ENCODE measurements at regions not wholly inside any gene's neighbourhood (a gene's known extent, or its start where the extent isn't known, plus 50 kb on each side); places are given as distances from the start of the nearest gene placed in this dataset.
"Not testable (repeated sequence)": the region's sequence is repeated elsewhere in the genome, so short reads cannot be mapped to it uniquely, and the experiment has no call there.

DNA sequence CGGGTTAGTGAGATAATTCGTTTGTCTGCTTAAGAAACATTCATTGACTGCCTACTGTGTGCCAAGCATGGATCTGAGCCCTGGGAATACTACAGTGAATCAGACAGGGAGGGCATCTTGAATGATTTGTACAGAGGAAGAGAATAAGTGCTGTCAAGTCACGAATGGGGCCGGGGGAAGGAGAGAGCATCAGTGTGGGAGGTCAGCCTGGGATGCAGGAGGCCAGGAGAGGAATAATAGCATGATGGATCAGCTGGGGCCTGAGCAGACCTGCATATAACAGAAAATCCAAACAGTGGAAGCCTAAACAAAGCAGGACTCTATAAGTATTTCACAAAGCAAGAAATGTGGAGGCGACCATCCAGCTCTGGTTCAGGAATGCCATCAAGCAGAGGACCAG, 55.4 kb upstream of the PAX8 start:
- Histone ChIP-seq H3K36me3 (no peaks in the 10 kb centered on the region), H3K9me3 (no peaks in the 10 kb centered on the region), H3K4me1 (no peaks in the 10 kb centered on the region), H3K27ac (no peak overlapping the region), H3K27me3 (no peaks in the 10 kb centered on the region), H3K4me3 (no peak overlapping the region)
- TF ChIP-seq, protein P1, sequence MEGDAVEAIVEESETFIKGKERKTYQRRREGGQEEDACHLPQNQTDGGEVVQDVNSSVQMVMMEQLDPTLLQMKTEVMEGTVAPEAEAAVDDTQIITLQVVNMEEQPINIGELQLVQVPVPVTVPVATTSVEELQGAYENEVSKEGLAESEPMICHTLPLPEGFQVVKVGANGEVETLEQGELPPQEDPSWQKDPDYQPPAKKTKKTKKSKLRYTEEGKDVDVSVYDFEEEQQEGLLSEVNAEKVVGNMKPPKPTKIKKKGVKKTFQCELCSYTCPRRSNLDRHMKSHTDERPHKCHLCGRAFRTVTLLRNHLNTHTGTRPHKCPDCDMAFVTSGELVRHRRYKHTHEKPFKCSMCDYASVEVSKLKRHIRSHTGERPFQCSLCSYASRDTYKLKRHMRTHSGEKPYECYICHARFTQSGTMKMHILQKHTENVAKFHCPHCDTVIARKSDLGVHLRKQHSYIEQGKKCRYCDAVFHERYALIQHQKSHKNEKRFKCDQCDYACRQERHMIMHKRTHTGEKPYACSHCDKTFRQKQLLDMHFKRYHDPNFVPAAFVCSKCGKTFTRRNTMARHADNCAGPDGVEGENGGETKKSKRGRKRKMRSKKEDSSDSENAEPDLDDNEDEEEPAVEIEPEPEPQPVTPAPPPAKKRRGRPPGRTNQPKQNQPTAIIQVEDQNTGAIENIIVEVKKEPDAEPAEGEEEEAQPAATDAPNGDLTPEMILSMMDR (IDR thresholded peaks at IDR 0.05), result no peak
- intact Hi-C loops (cut with DNase I; ENCODE audit: low total_unique reads), result no loop called here
- no peak for DNase-seq

DNA sequence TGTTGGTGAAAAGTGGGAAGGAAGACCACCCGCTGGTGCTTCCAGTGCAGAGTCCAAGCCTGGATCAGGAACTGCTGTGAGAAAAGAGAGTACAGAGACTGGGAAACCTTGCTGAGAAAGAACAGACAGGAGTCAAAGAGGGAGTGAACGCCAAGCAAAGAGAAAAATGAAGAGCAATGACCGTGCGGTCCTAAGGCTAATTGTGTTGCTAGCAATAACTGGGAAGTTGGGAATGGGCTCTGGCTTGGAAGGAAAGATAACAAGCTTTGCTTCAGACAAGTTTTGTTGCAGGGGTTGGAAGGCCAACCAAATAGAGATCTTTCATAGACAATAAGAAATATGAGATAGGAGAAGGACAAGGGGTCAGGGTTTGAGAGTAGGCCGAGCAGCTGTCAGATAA, 55.0 kb upstream of the PAX8 start:
- H3K36me3 ChIP-seq; H3K4me1 ChIP-seq; intact Hi-C loops (cut with DNase I; ENCODE audit: low total_unique reads); H3K4me3 ChIP-seq; H3K27me3 ChIP-seq; H3K9me3 ChIP-seq; H3K27ac ChIP-seq; DNase-seq: not testable (repeated sequence)

DNA sequence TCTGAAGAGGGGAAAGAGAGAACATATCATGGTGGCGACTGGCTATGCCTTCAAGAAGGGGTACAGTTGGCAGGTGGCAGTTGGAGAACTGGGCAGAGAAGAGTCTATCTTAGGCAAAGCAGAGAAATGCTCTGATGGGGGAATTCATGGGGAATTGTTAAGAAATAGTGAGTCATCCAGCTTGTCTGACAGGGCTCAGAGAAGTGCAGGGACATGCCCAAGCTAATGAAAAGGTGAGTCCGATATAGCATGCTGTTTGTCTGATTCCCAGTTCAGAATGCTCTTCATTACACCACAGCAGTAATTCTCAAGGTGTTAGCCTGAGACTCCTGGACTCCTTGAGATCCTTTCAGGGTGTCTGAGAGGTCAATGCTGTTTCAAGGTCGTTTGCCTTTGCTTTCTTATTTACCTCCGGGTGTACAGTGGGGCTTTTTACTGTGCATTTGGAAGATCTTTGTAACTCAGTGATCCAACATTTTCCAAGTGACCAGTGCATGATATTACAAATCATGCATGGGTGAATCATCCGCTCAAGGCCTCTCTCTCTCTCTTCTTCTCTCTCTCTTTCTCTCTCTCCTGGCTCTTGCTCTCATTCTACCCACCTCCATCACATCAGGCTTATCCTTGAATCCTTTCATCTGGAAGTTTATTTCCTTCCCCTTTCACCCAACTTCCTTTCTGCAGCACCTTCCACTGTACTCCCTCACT, 51.5 kb upstream of the PAX8 start:
- H3K9me3 ChIP-seq; H3K27ac ChIP-seq; H3K4me3 ChIP-seq; H3K36me3 ChIP-seq; DNase-seq; H3K27me3 ChIP-seq; intact Hi-C loops (cut with DNase I; ENCODE audit: low total_unique reads); H3K4me1 ChIP-seq: not testable (repeated sequence)

DNA sequence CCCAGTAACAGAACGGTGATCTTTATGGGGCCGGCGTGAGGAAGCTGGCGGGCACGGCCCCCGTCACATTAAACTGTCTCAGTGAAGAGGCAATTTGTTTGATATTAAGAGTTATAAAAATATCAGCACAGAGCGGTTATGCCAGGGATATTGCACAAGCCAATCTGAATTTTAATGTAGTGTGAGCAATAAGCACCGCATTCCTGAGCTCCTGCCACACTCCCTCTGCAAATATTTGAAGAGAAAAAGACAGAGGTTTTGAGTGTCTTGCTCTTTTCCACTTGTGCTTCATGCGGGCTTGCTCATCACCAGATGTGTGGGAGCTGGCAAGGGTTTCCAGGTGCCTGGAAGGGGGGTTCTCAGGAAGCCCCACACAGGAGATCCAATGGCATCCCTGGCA, 50.3 kb upstream of the PAX8 start:
- DNase-seq; H3K27ac ChIP-seq; H3K27me3 ChIP-seq; H3K36me3 ChIP-seq; H3K9me3 ChIP-seq; intact Hi-C loops (cut with DNase I; ENCODE audit: low total_unique reads); H3K4me3 ChIP-seq: not testable (repeated sequence)
- peaks cover 0 to 15% (median 4%) of the 10 kb centered on the region in 4 donors for H3K4me1 ChIP-seq

DNA sequence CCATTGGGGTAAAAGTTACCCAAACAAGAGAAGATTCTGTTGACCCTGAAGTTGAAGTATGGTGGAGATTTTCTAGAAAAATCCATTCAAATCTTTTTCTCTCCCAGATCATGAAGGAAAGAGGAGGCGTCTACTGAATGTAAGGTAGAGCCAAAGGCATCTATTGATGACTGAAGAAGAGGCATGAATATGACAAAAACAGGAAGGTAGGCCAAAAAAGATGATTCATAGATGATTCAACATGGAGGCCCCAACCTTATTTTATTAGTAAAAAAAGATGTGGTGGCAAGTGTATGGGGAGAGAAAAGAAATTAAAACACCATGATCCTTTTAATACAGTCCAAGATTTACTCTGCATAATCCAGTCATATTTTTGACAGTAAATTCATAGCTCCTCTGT, 49.9 kb upstream of the PAX8 start:
- H3K4me3 ChIP-seq; DNase-seq; intact Hi-C loops (cut with DNase I; ENCODE audit: low total_unique reads); H3K27me3 ChIP-seq; H3K36me3 ChIP-seq; H3K9me3 ChIP-seq; H3K27ac ChIP-seq: not testable (repeated sequence)
- H3K4me1 ChIP-seq, result peaks cover 0 to 15% (median 4%) of the 10 kb centered on the region in 4 donors
